Astrocyte of the cerebellum (primary cell): ENCODE measurements at regions not wholly inside any gene's neighbourhood (a gene's known extent, or its start where the extent isn't known, plus 50 kb on each side); places are given as distances from the start of the nearest gene placed in this dataset.

Source experiments
- DNase-seq: peaks from one replicate; pipeline ENCODE4 v3.0.0-alpha.2; 2011; ENCODE audit warnings: low read depth
- H3K4me3 ChIP-seq: 2 replicates; pipeline ENCODE4 v1.5.1; 2011; ENCODE audit warnings: mild to moderate bottlenecking, low read depth, low read length, moderate library complexity
- CTCF ChIP-seq: IDR thresholded peaks from 2 replicates; pipeline ENCODE4 v1.5.1; 2012; ENCODE audit warnings: low read length, low read depth, moderate library complexity, mild to moderate bottlenecking; ENCODE audit errors: missing control alignments
- in situ Hi-C: cut with HindIII; loops from 2 replicates; pipeline ENCODE4 v1.10.0; 2017; ENCODE audit warnings: low sequenced_read_pairs

- in situ Hi-C loops, result no loop called here
- TF ChIP-seq CTCF, result no peak
- H3K4me3 ChIP-seq, result no peak overlapping the region
- no peak for DNase-seq
Observed at GRCh38 chr6:166853371-166854325, 102.7 kb downstream of the RNASET2 start.

GRCh38 chr6:166852451-166852975 is 103.8 kb downstream of the RNASET2 start:
- no peak for DNase-seq
- in situ Hi-C loops, result no loop called here
- no peak for TF ChIP-seq CTCF
- H3K4me3 ChIP-seq, result no peak overlapping the region

GRCh38 chr6:166851911-166852310 is 104.4 kb downstream of the RNASET2 start:
- no peak for DNase-seq
- no peak overlapping the region for H3K4me3 ChIP-seq
- no peak for TF ChIP-seq CTCF
- in situ Hi-C loops, result no loop called here

GRCh38 chr6:166851426-166851825 is 104.9 kb downstream of the RNASET2 start:
- H3K4me3 ChIP-seq, result no peak overlapping the region
- no peak for TF ChIP-seq CTCF
- in situ Hi-C loops, result no loop called here
- no peak for DNase-seq

- no peak for DNase-seq
- H3K4me3 ChIP-seq, result no peak overlapping the region
- in situ Hi-C loops, result no loop called here
- no peak for TF ChIP-seq CTCF
Observed at GRCh38 chr6:166850677-166851076, 105.7 kb downstream of the RNASET2 start.

- in situ Hi-C loops, result no loop called here
- no peak for TF ChIP-seq CTCF
- no peak for DNase-seq
- H3K4me3 ChIP-seq, result no peak overlapping the region
Observed at GRCh38 chr6:166849749-166850183, 106.6 kb downstream of the RNASET2 start.
